IMR-90 (cell line): ENCODE measurements at regions not wholly inside any gene's neighbourhood (a gene's known extent, or its start where the extent isn't known, plus 50 kb on each side); places are given as distances from the start of the nearest gene placed in this dataset.
A peak's percentile ranks its signal among the peaks of the same experiment; 100 is the strongest.

Source experiments
- ATAC-seq: fragments of 200-7000 bp; cut with Tn5 transposase; 2 replicates; pipeline ENCODE4 v1.9.1; 2020; ENCODE audit warnings: low read depth, mild to moderate bottlenecking, moderate library complexity
- BruUV-seq: library from RNA; stranded (reverse); fragments of 400-500 nt; replicated peaks from 2 replicates; lab custom pipeline; 2021; lab: Mats Ljungman, UMichigan
- CTCF ChIA-PET: fragments of 300-600 bp; formaldehyde crosslinking; extraction: SDS; loops from one replicate; lab custom pipeline; 2021; ENCODE audit warnings: antibody characterized with exemption; lab: Yijun Ruan, JAX
- POLR2A ChIA-PET: fragments of 300-600 bp; sonication (Branson Sonifier 250); formaldehyde crosslinking; loops from one replicate; lab custom pipeline; 2022; ENCODE audit warnings: antibody characterized with exemption; ENCODE audit not compliant: unreplicated experiment; lab: Charles Lee
- DNase-seq: peaks from one replicate; pipeline ENCODE4 v3.0.0; 2013
- H2AFZ ChIP-seq: replicated peaks from 2 replicates; pipeline ENCODE3; 2013; ENCODE audit warnings: low read length, mild to moderate bottlenecking; ENCODE audit not compliant: poor library complexity
- H2AK5ac ChIP-seq: 2 replicates; pipeline ENCODE4 v1.6.1; 2013; ENCODE audit warnings: low read depth, low read length, inconsistent platforms
- H2AK9ac ChIP-seq: replicated peaks from 2 replicates; pipeline ENCODE3; 2013; ENCODE audit warnings: mild to moderate bottlenecking, low read depth, low read length, moderate library complexity; ENCODE audit not compliant: poor library complexity
- H2BK120ac ChIP-seq: 2 replicates; pipeline ENCODE4 v1.6.1; 2013; ENCODE audit warnings: low read depth, low read length, inconsistent platforms
- H2BK15ac ChIP-seq: 3 replicates; pipeline ENCODE4 v1.6.1; 2013; ENCODE audit warnings: low read depth, low read length, inconsistent platforms
- H2BK20ac ChIP-seq: 2 replicates; pipeline ENCODE4 v1.6.1; 2013; ENCODE audit warnings: low read depth, mild to moderate bottlenecking, inconsistent platforms, low read length, moderate library complexity
- H2BK5ac ChIP-seq: 2 replicates; pipeline ENCODE4 v1.6.1; 2013; ENCODE audit warnings: mild to moderate bottlenecking, low read depth, low read length, inconsistent platforms; ENCODE audit not compliant: poor library complexity, severe bottlenecking
- H3K14ac ChIP-seq: replicated peaks from 2 replicates; pipeline ENCODE4 v1.6.1; 2013; ENCODE audit warnings: low read depth, low read length, inconsistent platforms
- H3K18ac ChIP-seq: 2 replicates; pipeline ENCODE4 v1.6.1; 2013; ENCODE audit warnings: low read depth, low read length, control low read depth
- H3K23ac ChIP-seq: 2 replicates; pipeline ENCODE4 v1.6.1; 2013; ENCODE audit warnings: low read depth, low read length, inconsistent platforms
- H3K27ac ChIP-seq: 2 replicates; pipeline ENCODE4 v1.5.1; 2013; ENCODE audit warnings: mild to moderate bottlenecking, control low read depth, low read length; ENCODE audit not compliant: insufficient read depth
- H3K27me3 ChIP-seq: 2 replicates; pipeline ENCODE4 v1.6.1; 2013; ENCODE audit warnings: low read length; ENCODE audit not compliant: control insufficient read depth, insufficient read depth
- H3K36me3 ChIP-seq: 2 replicates; pipeline ENCODE4 v1.6.1; 2013; ENCODE audit warnings: low read length, mixed read lengths; ENCODE audit not compliant: control insufficient read depth, insufficient read depth
- H3K4ac ChIP-seq: 2 replicates; pipeline ENCODE4 v1.6.1; 2013; ENCODE audit warnings: low read depth, low read length, inconsistent platforms
- H3K4me1 ChIP-seq: 2 replicates; pipeline ENCODE4 v1.6.1; 2013; ENCODE audit warnings: low read length, mixed read lengths; ENCODE audit not compliant: control insufficient read depth, insufficient read depth
- H3K4me2 ChIP-seq: 2 replicates; pipeline ENCODE4 v1.6.1; 2013; ENCODE audit warnings: low read depth, mild to moderate bottlenecking, control low read depth, low read length, moderate library complexity
- H3K4me3 ChIP-seq: 2 replicates; pipeline ENCODE4 v1.5.1; 2013; ENCODE audit warnings: low read depth, mild to moderate bottlenecking, control low read depth, low read length, moderate library complexity; ENCODE audit not compliant: insufficient read depth
- H3K56ac ChIP-seq: 2 replicates; pipeline ENCODE4 v1.6.1; 2013; ENCODE audit warnings: low read length, inconsistent platforms; ENCODE audit not compliant: insufficient read depth; ENCODE audit errors: extremely low read depth
- H3K79me1 ChIP-seq, 2 experiments: 2 replicates each; pipeline ENCODE4 v1.6.1; 2013; ENCODE audit warnings: low read length in 2 of 2, inconsistent platforms in 1 of 2, low read depth in 1 of 2
- H3K9ac ChIP-seq: 2 replicates; pipeline ENCODE4 v1.6.1; 2013; ENCODE audit warnings: low read depth, low read length, control low read depth
- H3K9me1 ChIP-seq: 2 replicates; pipeline ENCODE4 v1.6.1; 2013; ENCODE audit warnings: low read length, inconsistent platforms; ENCODE audit not compliant: insufficient read depth
- H3K9me3 ChIP-seq: 2 replicates; pipeline ENCODE4 v1.6.1; 2013; ENCODE audit warnings: low read length; ENCODE audit not compliant: control insufficient read depth, insufficient read depth
- H4K20me1 ChIP-seq: 2 replicates; pipeline ENCODE4 v1.6.1; 2013; ENCODE audit warnings: low read length, inconsistent platforms; ENCODE audit not compliant: insufficient read depth
- H4K5ac ChIP-seq: 2 replicates; pipeline ENCODE4 v1.6.1; 2013; ENCODE audit warnings: mild to moderate bottlenecking, low read depth, low read length, control low read depth
- H4K8ac ChIP-seq, 2 experiments: 2 replicates each; pipeline ENCODE4 v1.6.1; 2013; ENCODE audit warnings: low read depth in 2 of 2, low read length in 2 of 2, control low read depth in 1 of 2, inconsistent platforms in 1 of 2
- H4K91ac ChIP-seq: 2 replicates; pipeline ENCODE4 v1.6.1; 2013; ENCODE audit warnings: low read depth, low read length, inconsistent platforms; ENCODE audit not compliant: insufficient read depth
- BHLHE40 ChIP-seq: fragments of 150-350 bp; IDR thresholded peaks from 2 replicates; pipeline ENCODE4 v1.6.1; 2016; ENCODE audit warnings: mild to moderate bottlenecking, low read depth, low read length
- CEBPB ChIP-seq: IDR thresholded peaks from 2 replicates; pipeline ENCODE4 v1.6.1; 2012; ENCODE audit warnings: low read depth, low read length, improper control_type of control experiment
- CHD1 ChIP-seq: IDR thresholded peaks from 2 replicates; pipeline ENCODE4 v1.6.1; 2012; ENCODE audit warnings: low read depth, low read length, improper control_type of control experiment
- ELK1 ChIP-seq: fragments of 150-350 bp; IDR thresholded peaks from 2 replicates; pipeline ENCODE4 v1.6.1; 2016; ENCODE audit warnings: low read depth, mild to moderate bottlenecking, low read length, moderate library complexity, borderline replicate concordance
- FOS ChIP-seq: fragments of 150-350 bp; IDR thresholded peaks from 2 replicates; pipeline ENCODE4 v1.6.1; 2016; ENCODE audit warnings: low read depth, low read length
- MAFK ChIP-seq: IDR thresholded peaks from 2 replicates; pipeline ENCODE4 v1.6.1; 2012; ENCODE audit warnings: low read depth, low read length, improper control_type of control experiment
- MAZ ChIP-seq: IDR thresholded peaks from 2 replicates; pipeline ENCODE4 v1.6.1; 2012; ENCODE audit warnings: low read depth, mild to moderate bottlenecking, low read length, improper control_type of control experiment, moderate library complexity, borderline replicate concordance
- MXI1 ChIP-seq: IDR thresholded peaks from 2 replicates; pipeline ENCODE4 v1.6.1; 2012; ENCODE audit warnings: low read depth, mild to moderate bottlenecking, low read length, moderate library complexity, borderline replicate concordance
- NFE2L2 ChIP-seq: fragments of 150-350 bp; IDR thresholded peaks from 2 replicates; pipeline ENCODE4 v1.6.1; 2016; ENCODE audit warnings: low read depth, mild to moderate bottlenecking, low read length
- POLR2A ChIP-seq: IDR thresholded peaks from 2 replicates; pipeline ENCODE4 v1.6.1; 2012; ENCODE audit warnings: mild to moderate bottlenecking, low read depth, low read length
- RAD21 ChIP-seq: IDR thresholded peaks from 2 replicates; pipeline ENCODE4 v1.6.1; 2012; ENCODE audit warnings: low read length, improper control_type of control experiment
- RFX5 ChIP-seq: IDR thresholded peaks from 2 replicates; pipeline ENCODE4 v1.8.0; 2012; ENCODE audit warnings: low read depth, mild to moderate bottlenecking, low read length, moderate library complexity
- SMC3 ChIP-seq: fragments of 150-350 bp; IDR thresholded peaks from 2 replicates; pipeline ENCODE4 v1.6.1; 2016; ENCODE audit warnings: low read depth, mild to moderate bottlenecking, antibody characterized with exemption, low read length, moderate library complexity
- USF2 ChIP-seq: fragments of 150-350 bp; IDR thresholded peaks from 2 replicates; pipeline ENCODE4 v1.6.1; 2017; ENCODE audit warnings: mild to moderate bottlenecking, antibody characterized with exemption, low read length, low read depth
- WGBS, 2 experiments: methylation state at CpG; one replicate each; pipeline versions ENCODE4 v1.1.5 to v1.1.7; 2013; ENCODE audit warnings: missing lambda C conversion rate in 2 of 2; ENCODE audit not compliant: insufficient read length in 1 of 2; ENCODE audit errors: extremely low coverage in 2 of 2; 5-methylcytosine and 5-hydroxymethylcytosine counted together
- dilution Hi-C: fragments of 300-500 bp; cut with HindIII; formaldehyde crosslinking; loops from one replicate; pipeline ENCODE4 v1.14.3; 2018; ENCODE audit warnings: low sequenced_read_pairs; ENCODE audit not compliant: unreplicated experiment
- in situ Hi-C: fragments of 300-500 bp; cut with MboI; formaldehyde crosslinking; loops from 3 replicates; pipeline ENCODE4 v1.14.3; 2019; ENCODE audit warnings: low sequenced_read_pairs, inconsistent platforms, mixed read lengths
- intact Hi-C: fragments of 100-400 bp; cut with micrococcal nuclease; formaldehyde crosslinking; loops from 2 replicates; pipeline ENCODE4 v1.10.0; 2022
- TF ChIP-seq, protein P1 (sequence below): conservative IDR thresholded peaks from 2 replicates; pipeline ENCODE4 v1.5.1; 2012; ENCODE audit warnings: mild to moderate bottlenecking, low read depth, low read length, improper control_type of control experiment

DNA sequence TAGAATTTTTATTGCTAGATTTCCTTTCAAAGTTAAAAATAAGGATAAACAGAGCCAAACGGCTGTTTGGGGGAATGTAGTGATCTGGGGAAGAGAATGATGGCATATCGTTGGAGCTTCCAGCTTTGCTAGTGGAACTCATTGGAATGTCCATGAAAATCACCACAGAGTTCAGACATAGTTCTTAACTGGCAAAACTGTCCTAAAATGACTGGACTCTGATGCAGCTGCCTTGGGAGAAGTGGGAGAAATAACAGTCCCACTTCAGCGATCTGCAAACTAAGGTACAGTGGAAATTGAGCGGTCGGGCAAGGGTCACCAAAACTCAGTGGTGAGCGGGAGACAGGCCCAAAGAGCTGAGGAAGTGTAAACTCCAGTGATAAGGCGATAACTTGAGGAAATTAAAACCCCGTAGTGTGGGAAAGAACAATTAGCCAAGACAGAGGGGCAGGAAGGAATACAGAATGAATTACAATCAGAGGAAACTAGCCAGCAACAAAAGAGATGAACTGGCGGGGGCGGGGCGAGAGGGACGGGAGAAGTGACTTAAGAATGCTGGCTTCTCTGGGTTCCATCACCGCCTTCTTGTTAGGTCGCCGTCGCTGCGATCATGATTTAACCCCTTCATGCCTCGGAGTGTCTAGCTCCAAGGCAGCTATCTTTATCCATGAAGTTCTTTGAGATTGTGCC, 89.8 kb upstream of the ARHGAP29 start:
- intact Hi-C loops (loop anchor here (2.0 to 5.0 kb wide), 2 partner anchors 140 to 288 kb away; no protein-coding TSS in a partner anchor), dilution Hi-C loops (no loop called here), in situ Hi-C loops (loop anchor here (5.0 to 25.0 kb wide), 2 partner anchors 85 to 440 kb away; partner anchors contain the start of gene DNTTIP2)
- peaks cover 16% of the 10 kb centered on the region for H3K9me1 ChIP-seq
- peak overlapping the region; percentile 86 for H3K14ac ChIP-seq
- H3K36me3 ChIP-seq: no peaks in the 10 kb centered on the region
- H3K27ac ChIP-seq: peak overlapping the region; percentile 79
- peak overlapping the region; percentile 33 for H3K4me2 ChIP-seq
- H2AK5ac ChIP-seq: peak overlapping the region; percentile 77
- BruUV-seq: no TSS peak
- ChIA-PET POLR2A (no interaction called here), CTCF (interaction anchor here (0.7 to 2.4 kb wide), 4 partner anchors 9 to 328 kb away, joined by 3 to 15 read pairs (median 4); no protein-coding TSS in a partner anchor)
- 43% methylated on average over 5 of the region's 18 CpGs; no CpG with 5 or more reads in 1 of the 2 experiments for WGBS, 2 experiments
- no peak overlapping the region for H3K4me3 ChIP-seq
- DNase-seq (peak; percentile 41), ATAC-seq (no peak)
- H2AK9ac ChIP-seq: peak overlapping the region; percentile 16
- H3K9me3 ChIP-seq: no peaks in the 10 kb centered on the region
- no peaks in the 10 kb centered on the region for H4K20me1 ChIP-seq
- peak overlapping the region; percentile 94 for H3K4ac ChIP-seq
- peak overlapping the region; percentile 58 for H3K56ac ChIP-seq
- H3K27me3 ChIP-seq: no peaks in the 10 kb centered on the region
- H4K91ac ChIP-seq: peak overlapping the region; percentile 97
- peak overlapping the region; percentile 96 for H4K5ac ChIP-seq
- peak overlapping the region; percentile 77 for H2AFZ ChIP-seq
- H3K18ac ChIP-seq: peak overlapping the region; percentile 99
- H2BK5ac ChIP-seq: peak overlapping the region; percentile 98
- H3K4me1 ChIP-seq: peaks cover 36% of the 10 kb centered on the region
- H2BK20ac ChIP-seq: peak overlapping the region; percentile 85
- peak overlapping the region; percentile 87 to 96 for H4K8ac ChIP-seq
- no peak overlapping the region; the same call in 1 of the 2 replicates for H3K9ac ChIP-seq
- H2BK15ac ChIP-seq: peak overlapping the region; percentile 96
- peaks cover 0 to 7% of the 10 kb centered on the region in 2 experiments; a peak in 1 of 4 replicates for H3K79me1 ChIP-seq
- H2BK120ac ChIP-seq: peak overlapping the region; percentile 96
- H3K23ac ChIP-seq: peak overlapping the region; percentile 88
- TF ChIP-seq MAFK: no peak
- TF ChIP-seq MAZ: no peak
- no peak for TF ChIP-seq CEBPB
- TF ChIP-seq BHLHE40: no peak
- TF ChIP-seq, protein P1, sequence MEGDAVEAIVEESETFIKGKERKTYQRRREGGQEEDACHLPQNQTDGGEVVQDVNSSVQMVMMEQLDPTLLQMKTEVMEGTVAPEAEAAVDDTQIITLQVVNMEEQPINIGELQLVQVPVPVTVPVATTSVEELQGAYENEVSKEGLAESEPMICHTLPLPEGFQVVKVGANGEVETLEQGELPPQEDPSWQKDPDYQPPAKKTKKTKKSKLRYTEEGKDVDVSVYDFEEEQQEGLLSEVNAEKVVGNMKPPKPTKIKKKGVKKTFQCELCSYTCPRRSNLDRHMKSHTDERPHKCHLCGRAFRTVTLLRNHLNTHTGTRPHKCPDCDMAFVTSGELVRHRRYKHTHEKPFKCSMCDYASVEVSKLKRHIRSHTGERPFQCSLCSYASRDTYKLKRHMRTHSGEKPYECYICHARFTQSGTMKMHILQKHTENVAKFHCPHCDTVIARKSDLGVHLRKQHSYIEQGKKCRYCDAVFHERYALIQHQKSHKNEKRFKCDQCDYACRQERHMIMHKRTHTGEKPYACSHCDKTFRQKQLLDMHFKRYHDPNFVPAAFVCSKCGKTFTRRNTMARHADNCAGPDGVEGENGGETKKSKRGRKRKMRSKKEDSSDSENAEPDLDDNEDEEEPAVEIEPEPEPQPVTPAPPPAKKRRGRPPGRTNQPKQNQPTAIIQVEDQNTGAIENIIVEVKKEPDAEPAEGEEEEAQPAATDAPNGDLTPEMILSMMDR: no peak
- no peak for TF ChIP-seq RAD21
- no peak for TF ChIP-seq POLR2A
- no peak for TF ChIP-seq MXI1
- TF ChIP-seq RFX5: no peak
- no peak for TF ChIP-seq ELK1
- no peak for TF ChIP-seq USF2
- no peak for TF ChIP-seq CHD1
- no peak for TF ChIP-seq FOS
- TF ChIP-seq SMC3: no peak
- no peak for TF ChIP-seq NFE2L2
